GM12874 (cell line): ENCODE measurements at regions not wholly inside any gene's neighbourhood (a gene's known extent, or its start where the extent isn't known, plus 50 kb on each side); places are given as distances from the start of the nearest gene placed in this dataset.

ENCODE experiments used
- TF ChIP-seq, protein P1 (sequence below): IDR thresholded peaks from 2 replicates; pipeline ENCODE4 v1.5.1; 2011; ENCODE audit warnings: low read depth, mild to moderate bottlenecking, control low read depth, low read length, moderate library complexity; ENCODE audit not compliant: insufficient read depth

DNA sequence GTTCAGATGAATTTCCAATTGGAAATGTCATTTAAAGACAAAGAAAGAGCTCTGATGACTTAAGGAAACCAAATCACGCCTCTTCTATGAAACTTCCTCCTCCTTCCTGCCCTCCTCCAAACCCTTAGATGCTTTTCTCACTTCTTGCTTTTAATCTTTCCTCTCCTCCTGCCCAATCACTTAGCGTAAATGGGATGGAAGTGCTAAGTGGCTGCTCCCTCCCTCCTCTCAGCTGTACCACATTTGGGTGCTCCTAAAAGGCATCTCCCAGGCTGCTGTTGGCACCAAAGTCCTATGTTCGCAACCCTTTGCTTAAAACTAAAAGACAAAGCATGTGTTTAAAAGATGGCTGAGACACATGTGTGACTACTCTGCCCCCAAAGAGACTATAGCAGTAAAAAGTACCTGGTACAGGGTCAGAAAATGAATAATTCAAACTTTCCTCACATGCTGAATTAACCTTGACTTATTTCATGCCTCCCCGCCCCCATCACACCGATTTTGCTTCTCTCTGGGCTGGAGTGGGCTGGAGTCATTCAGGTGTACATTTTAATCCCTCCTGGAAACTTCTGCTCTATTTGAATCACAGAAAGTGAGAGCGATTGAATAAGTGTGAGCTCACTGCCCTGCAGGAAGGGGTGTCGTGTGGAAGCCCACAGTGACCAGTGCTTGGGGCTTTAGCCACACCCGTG is 59.2 kb upstream of the KLF7 start:
- TF ChIP-seq, protein P1, sequence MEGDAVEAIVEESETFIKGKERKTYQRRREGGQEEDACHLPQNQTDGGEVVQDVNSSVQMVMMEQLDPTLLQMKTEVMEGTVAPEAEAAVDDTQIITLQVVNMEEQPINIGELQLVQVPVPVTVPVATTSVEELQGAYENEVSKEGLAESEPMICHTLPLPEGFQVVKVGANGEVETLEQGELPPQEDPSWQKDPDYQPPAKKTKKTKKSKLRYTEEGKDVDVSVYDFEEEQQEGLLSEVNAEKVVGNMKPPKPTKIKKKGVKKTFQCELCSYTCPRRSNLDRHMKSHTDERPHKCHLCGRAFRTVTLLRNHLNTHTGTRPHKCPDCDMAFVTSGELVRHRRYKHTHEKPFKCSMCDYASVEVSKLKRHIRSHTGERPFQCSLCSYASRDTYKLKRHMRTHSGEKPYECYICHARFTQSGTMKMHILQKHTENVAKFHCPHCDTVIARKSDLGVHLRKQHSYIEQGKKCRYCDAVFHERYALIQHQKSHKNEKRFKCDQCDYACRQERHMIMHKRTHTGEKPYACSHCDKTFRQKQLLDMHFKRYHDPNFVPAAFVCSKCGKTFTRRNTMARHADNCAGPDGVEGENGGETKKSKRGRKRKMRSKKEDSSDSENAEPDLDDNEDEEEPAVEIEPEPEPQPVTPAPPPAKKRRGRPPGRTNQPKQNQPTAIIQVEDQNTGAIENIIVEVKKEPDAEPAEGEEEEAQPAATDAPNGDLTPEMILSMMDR: no peak

DNA sequence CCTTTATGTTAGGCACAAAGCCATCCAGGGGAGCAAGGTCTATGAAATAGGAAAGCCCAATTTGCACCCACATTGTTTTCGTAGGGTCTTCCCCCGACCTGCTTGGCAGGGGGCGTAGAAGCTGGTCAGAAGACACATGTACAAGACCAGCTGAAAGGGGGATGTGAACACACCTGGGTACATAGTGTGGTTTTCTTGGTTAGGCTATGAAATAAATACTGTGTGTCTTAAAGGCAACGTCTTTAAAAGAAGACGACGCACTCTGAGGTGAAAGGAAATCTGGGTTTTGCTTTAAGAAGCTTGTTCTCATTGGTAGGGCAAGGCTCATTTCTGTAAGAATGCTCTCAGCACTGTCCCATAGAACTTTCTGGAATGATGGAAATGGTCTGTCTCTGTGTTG is 60.0 kb upstream of the KLF7 start:
- TF ChIP-seq, protein P1: no peak

DNA sequence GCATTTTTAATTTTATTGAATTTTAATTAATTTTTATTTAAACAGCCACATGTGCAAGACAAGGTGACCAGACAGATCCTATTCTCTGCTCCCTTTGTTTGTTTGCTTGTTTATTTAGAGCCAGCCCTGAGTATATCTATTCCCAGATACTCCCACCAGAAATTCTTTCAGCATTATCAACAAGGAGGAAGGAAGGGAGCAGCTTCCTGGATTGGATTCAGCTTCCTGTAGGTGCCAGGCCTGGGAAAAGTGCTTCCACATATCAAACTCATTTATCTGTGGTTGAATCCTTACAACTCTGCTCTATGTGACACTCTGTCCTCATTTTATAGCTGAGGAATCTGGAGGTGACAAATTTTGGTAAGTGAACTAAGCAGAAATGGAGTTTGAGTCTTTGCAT is 60.5 kb upstream of the KLF7 start:
- TF ChIP-seq, protein P1: no peak

DNA sequence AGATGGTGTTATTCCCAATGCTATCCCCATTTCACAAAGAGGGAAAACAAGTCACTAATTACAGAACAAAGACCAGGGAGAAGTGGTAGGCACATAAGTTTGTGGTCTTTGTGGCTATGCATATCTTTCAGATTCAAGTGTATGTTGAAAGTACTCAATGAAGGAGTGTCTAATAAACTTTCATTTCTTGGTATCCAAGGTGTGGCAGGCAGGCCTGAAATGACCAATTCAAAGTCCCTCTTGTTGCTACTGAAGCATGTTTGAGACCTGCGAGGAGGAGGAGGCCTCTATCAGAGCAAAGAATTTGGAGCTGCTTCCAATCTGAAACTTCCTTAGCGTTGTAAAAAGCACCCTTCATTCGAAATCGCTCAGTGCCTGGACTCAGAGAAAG is 60.9 kb upstream of the KLF7 start:
- TF ChIP-seq, protein P1: no peak

DNA sequence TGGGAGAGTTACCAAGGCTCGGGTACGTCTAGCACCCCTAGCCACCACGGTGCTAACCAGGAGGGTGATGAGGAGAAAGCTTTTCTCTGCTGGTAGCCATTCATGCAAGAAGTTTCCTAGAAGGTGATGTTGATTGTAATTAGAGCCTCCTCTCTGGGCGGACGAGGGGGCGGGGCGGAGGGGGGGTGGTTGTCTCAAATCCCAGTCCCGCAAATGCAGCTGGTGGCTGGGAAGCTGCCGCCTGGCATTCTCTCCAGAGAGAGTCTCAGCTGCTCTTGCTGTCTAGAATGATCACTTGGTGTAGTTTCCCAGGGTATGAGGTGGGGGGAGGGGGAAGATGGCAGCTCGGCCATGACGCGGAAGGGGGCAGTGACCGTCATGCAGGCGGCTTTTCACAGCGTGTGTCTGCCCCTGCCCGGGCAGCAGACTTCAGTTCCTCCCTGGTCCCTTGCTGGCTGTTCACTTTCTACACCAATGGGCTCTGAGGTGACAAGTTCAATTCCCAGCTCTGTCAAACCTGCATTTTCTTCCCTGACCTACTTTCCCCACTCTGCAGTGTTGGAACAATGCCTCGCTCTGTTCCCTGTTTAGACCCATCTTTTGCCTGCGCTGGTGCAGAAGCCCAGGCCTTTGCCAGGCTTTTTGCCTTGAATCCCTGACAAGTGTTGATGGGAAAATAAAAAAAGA is 61.5 kb upstream of the KLF7 start:
- TF ChIP-seq, protein P1: no peak

DNA sequence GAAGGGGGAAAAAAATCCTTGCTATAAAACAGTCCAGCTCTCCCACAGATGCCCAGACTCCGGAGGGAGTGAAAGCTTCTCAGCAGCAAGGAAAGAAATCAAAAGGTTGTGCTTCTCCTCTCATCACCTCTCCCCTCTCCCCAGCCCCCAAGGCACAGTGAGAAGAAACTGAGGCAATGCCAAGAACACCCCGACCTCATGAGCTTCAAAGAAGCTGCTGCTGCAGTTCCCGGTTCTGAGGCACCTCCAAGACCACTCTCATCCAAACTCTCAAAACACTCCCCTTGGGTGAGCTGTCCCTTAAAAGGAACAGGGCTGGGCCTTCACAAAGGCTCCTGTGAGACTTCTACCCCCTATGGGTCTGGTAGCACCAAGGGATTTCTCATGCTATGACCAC is 62.0 kb upstream of the KLF7 start:
- TF ChIP-seq, protein P1: no peak

DNA sequence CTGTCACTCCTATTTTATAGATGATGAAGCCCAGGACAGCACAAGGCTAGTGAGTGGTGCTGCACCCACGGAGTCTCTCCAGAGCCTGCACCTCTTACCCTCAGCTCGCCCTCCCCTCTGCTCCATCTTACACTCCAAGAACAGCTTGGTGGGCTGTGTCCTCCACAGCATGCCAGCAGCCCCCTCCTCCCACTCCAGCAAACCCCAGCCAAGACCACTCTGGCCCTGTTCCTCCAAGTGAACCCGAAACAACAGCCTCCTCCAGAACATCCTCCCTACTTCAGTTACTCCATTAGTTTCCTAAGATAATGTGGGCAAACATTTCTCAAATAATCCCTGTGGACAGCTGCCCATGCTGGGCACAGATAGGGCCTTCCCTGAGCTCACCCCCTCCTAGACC is 62.7 kb upstream of the KLF7 start:
- TF ChIP-seq, protein P1: no peak
